OCI-LY3 (cell line): ENCODE measurements at regions not wholly inside any gene's neighbourhood (a gene's known extent, or its start where the extent isn't known, plus 50 kb on each side); places are given as distances from the start of the nearest gene placed in this dataset.

Source experiments
- EZH2phosphoT487 ChIP-seq: fragments of 200-600 bp; shearing (Covaris generic); IDR thresholded peaks from 2 replicates; pipeline ENCODE4 v1.6.1; 2018; ENCODE audit warnings: antibody characterized with exemption, mixed run types, low read depth
- TF ChIP-seq, protein P1 (sequence below): fragments of 200-600, 300-600 bp; sonication (generic); IDR thresholded peaks from 2 replicates; pipeline ENCODE4 v1.5.1; 2014; ENCODE audit warnings: antibody characterized with exemption, low read length, low read depth

DNA sequence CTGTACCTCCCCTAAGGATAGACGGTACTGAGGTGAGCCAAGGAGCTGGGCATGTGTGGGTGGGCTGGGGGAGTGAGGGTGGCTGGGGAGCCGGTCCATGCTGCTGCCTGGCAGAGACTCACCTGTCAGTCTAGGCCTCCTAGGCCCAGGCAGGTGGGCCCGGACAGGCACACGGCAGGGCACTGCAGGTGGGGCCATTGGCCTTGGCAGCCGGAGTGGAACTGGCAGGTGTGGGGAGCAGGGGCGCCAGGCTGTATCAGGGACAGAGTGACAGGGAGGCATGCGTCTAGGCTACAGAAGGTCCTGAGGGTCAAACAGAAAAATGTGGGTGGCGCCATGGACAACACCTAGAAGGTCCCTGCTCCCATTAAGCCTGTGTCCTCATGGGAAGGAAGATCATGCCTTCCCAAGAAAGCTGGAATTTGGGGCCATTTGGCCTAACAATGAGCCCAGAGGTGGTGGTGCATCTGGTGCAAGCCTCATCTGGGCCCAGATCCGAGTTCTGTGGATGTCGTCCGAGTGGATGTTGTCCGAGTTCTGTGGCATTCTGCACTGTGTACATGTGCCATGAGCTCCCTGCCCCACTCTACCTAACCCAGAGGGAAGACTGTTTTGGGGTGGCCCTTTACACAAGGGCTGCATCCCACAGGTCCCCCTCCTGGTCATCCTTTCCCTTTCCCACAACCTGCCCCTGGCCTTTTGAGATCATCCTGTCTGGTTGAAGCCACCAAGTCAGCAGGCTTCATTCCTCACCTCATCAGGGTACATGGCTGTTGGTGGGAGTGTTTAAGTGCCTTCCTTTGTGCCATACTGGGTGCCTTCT is 249.7 kb downstream of the GLI2 start:
- TF ChIP-seq, protein P1, sequence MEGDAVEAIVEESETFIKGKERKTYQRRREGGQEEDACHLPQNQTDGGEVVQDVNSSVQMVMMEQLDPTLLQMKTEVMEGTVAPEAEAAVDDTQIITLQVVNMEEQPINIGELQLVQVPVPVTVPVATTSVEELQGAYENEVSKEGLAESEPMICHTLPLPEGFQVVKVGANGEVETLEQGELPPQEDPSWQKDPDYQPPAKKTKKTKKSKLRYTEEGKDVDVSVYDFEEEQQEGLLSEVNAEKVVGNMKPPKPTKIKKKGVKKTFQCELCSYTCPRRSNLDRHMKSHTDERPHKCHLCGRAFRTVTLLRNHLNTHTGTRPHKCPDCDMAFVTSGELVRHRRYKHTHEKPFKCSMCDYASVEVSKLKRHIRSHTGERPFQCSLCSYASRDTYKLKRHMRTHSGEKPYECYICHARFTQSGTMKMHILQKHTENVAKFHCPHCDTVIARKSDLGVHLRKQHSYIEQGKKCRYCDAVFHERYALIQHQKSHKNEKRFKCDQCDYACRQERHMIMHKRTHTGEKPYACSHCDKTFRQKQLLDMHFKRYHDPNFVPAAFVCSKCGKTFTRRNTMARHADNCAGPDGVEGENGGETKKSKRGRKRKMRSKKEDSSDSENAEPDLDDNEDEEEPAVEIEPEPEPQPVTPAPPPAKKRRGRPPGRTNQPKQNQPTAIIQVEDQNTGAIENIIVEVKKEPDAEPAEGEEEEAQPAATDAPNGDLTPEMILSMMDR, result no peak
- TF ChIP-seq EZH2phosphoT487, result no peak
